Osteoblast (primary cell): ENCODE measurements at regions not wholly inside any gene's neighbourhood (a gene's known extent, or its start where the extent isn't known, plus 50 kb on each side); places are given as distances from the start of the nearest gene placed in this dataset.

ENCODE experiments used
- DNase-seq: peaks from one replicate; pipeline ENCODE4 v3.0.0; 2011; ENCODE audit warnings: low spot score, mixed read lengths; ENCODE audit not compliant: insufficient read length; ENCODE audit errors: missing footprints
- H2AFZ ChIP-seq: 2 replicates; pipeline ENCODE4 v1.6.0; 2011; ENCODE audit warnings: mild to moderate bottlenecking, low read length
- H3K27ac ChIP-seq: 2 replicates; pipeline ENCODE4 v1.5.1; 2011; ENCODE audit warnings: mild to moderate bottlenecking, low read depth, low read length, moderate library complexity
- H3K27me3 ChIP-seq: 2 replicates; pipeline ENCODE4 v1.6.0; 2012; ENCODE audit warnings: mild to moderate bottlenecking, control low read depth, inconsistent platforms, low read length, moderate library complexity; ENCODE audit not compliant: insufficient read depth
- H3K36me3 ChIP-seq: 2 replicates; pipeline ENCODE4 v1.5.1; 2011; ENCODE audit warnings: mild to moderate bottlenecking, low read length, control low read depth, moderate library complexity; ENCODE audit not compliant: insufficient read depth
- H3K4me1 ChIP-seq: 2 replicates; pipeline ENCODE4 v1.5.1; 2011; ENCODE audit warnings: mild to moderate bottlenecking, low read length, control low read depth, moderate library complexity; ENCODE audit not compliant: insufficient read depth
- H3K4me2 ChIP-seq: 2 replicates; pipeline ENCODE4 v1.6.0; 2011; ENCODE audit warnings: mild to moderate bottlenecking, low read length; ENCODE audit not compliant: insufficient read depth
- H3K4me3 ChIP-seq: fragments of 200-600 bp; sonication (generic); 3 replicates; pipeline ENCODE4 v1.5.1; 2012; ENCODE audit warnings: mild to moderate bottlenecking, low read length, inconsistent platforms; ENCODE audit not compliant: insufficient read depth
- H3K79me2 ChIP-seq: 2 replicates; pipeline ENCODE4 v1.6.0; 2012; ENCODE audit warnings: mild to moderate bottlenecking, low read length, control low read depth, inconsistent platforms; ENCODE audit not compliant: insufficient read depth
- H3K9me3 ChIP-seq: 2 replicates; pipeline ENCODE4 v1.5.1; 2011; ENCODE audit warnings: low read depth, low read length, control low read depth
- H4K20me1 ChIP-seq: 2 replicates; pipeline ENCODE4 v1.6.0; 2012; ENCODE audit warnings: mild to moderate bottlenecking, low read length, control low read depth; ENCODE audit not compliant: insufficient read depth
- TF ChIP-seq, protein P1 (sequence below): IDR thresholded peaks from 2 replicates; pipeline ENCODE4 v1.5.1; 2011; ENCODE audit warnings: mild to moderate bottlenecking, low read depth, low read length, moderate library complexity; ENCODE audit errors: extremely low read depth

- H3K27ac ChIP-seq, result no peak overlapping the region
- DNase-seq, result no peak
- H3K9me3 ChIP-seq, result peaks cover 4% of the 10 kb centered on the region
Measured at GRCh38 chr12:130073721-130074120, 88.5 kb upstream of the FZD10 start.

GRCh38 chr12:130074661-130075406 is 87.4 kb upstream of the FZD10 start:
- Histone ChIP-seq H2AFZ (no peak overlapping the region), H3K36me3 (no peaks in the 10 kb centered on the region), H3K27me3 (no peaks in the 10 kb centered on the region), H3K79me2 (no peaks in the 10 kb centered on the region), H3K4me3 (no peak overlapping the region), H4K20me1 (no peaks in the 10 kb centered on the region), H3K27ac (no peak overlapping the region), H3K4me2 (no peak overlapping the region), H3K4me1 (no peaks in the 10 kb centered on the region), H3K9me3 (peaks cover 2% of the 10 kb centered on the region)
- TF ChIP-seq, protein P1, sequence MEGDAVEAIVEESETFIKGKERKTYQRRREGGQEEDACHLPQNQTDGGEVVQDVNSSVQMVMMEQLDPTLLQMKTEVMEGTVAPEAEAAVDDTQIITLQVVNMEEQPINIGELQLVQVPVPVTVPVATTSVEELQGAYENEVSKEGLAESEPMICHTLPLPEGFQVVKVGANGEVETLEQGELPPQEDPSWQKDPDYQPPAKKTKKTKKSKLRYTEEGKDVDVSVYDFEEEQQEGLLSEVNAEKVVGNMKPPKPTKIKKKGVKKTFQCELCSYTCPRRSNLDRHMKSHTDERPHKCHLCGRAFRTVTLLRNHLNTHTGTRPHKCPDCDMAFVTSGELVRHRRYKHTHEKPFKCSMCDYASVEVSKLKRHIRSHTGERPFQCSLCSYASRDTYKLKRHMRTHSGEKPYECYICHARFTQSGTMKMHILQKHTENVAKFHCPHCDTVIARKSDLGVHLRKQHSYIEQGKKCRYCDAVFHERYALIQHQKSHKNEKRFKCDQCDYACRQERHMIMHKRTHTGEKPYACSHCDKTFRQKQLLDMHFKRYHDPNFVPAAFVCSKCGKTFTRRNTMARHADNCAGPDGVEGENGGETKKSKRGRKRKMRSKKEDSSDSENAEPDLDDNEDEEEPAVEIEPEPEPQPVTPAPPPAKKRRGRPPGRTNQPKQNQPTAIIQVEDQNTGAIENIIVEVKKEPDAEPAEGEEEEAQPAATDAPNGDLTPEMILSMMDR, result no peak
- no peak for DNase-seq

More at GRCh38 chr12:130073721-130074120, 88.5 kb upstream of the FZD10 start:
- no peak overlapping the region for H2AFZ ChIP-seq
- H4K20me1 ChIP-seq, result no peaks in the 10 kb centered on the region
- no peak overlapping the region for H3K4me2 ChIP-seq
- H3K4me3 ChIP-seq, result no peak overlapping the region
- no peaks in the 10 kb centered on the region for H3K4me1 ChIP-seq
- H3K79me2 ChIP-seq, result no peaks in the 10 kb centered on the region
- TF ChIP-seq, protein P1, result no peak
- H3K27me3 ChIP-seq, result no peaks in the 10 kb centered on the region
- H3K36me3 ChIP-seq, result no peaks in the 10 kb centered on the region

DNA sequence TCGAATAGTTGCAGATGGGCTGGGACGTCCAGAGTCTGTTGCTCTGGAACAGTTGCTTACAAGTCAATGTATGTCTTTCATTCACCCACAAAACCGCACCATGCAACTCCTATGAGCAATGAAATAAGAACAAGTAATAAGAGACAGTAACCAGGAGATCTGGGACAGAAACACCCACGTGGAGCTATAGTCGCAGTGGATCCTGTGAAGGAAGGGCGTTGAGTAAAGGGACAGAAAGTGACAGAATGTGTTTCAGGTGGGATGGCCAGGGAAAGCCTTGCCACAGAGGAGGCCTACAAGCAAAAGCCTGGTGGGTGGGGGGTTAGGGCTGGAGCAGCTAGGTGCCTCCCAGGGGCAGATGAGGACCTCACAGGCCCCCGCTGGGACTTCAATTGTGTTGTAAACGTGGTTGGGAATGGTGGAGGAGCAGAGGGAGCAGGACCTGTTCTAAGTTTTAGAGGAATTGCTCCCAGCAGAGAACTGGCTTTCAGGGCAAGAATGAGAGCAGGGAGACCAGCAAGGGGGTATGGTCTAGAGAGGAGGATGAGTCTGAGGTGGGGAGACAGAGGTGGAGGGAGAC is 86.7 kb upstream of the FZD10 start:
- Histone ChIP-seq H3K4me3 (no peak overlapping the region), H3K36me3 (no peaks in the 10 kb centered on the region), H4K20me1 (no peaks in the 10 kb centered on the region), H3K79me2 (no peaks in the 10 kb centered on the region), H3K27me3 (no peaks in the 10 kb centered on the region), H3K27ac (no peak overlapping the region), H3K9me3 (no peaks in the 10 kb centered on the region), H3K4me2 (no peak overlapping the region), H3K4me1 (no peaks in the 10 kb centered on the region), H2AFZ (no peak overlapping the region)
- TF ChIP-seq, protein P1, result no peak
- DNase-seq, result peak; percentile 79

DNA sequence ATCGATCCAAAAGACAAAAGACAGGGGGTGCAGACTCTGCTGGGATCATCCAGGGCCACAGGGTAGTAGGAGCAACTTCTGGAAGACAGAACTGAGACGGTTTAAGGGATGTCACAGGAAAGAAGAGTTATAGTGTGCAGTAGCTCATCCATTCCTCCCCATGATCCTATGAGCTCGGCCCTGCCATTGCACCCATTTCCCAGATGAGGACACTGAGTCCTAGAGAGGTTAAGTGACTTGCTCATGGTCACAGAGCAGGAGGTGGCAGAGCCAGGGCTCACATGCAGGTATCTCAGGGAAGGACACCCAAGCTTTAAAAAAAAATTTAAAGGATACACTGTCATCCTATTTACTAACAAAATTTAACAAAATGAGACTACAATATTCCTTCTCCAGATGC is 86.1 kb upstream of the FZD10 start:
- no peak overlapping the region for H3K27ac ChIP-seq
- no peaks in the 10 kb centered on the region for H3K79me2 ChIP-seq
- H3K27me3 ChIP-seq, result no peaks in the 10 kb centered on the region
- H3K36me3 ChIP-seq, result no peaks in the 10 kb centered on the region
- DNase-seq, result no peak
- no peak overlapping the region for H2AFZ ChIP-seq
- H4K20me1 ChIP-seq, result no peaks in the 10 kb centered on the region
- TF ChIP-seq, protein P1, result no peak
- H3K4me1 ChIP-seq, result no peaks in the 10 kb centered on the region
- no peaks in the 10 kb centered on the region for H3K9me3 ChIP-seq
- no peak overlapping the region for H3K4me2 ChIP-seq
- H3K4me3 ChIP-seq, result no peak overlapping the region
